ENCODE measurements at regions not wholly inside any gene's neighbourhood (a gene's known extent, or its start where the extent isn't known, plus 50 kb on each side); places are given as distances from the start of the nearest gene placed in this dataset.

DNA sequence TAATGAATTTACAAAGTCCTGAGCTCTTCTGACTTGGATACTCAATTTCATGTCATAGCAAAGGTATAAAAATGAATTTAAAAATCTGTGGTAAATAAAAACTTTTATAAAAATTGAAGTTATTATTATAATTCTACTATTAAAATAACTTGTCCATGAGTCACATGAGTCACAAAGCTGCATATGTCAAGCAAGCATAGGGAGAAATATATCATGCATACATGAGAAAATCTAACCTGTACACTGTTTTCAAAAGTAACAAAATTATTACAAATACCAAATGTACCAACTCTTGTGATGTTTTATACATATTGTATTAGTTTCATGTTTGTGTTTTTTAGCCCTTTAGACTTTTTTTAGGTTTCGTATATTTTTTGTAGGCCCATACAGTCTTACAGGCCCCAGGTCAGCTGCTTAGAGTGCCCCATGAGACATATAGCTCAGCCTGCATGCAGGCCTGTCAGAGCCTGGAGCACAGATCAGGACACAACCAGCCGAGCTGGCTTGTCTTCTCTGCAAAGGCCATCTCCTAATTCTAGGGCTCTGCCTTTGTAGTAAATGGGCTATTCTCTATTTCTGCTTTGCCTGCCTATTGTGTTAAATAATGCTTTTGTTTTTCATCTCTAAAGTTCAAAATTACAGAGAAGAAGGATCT lies 818.7 kb upstream of the TENM3 start:
- FAIRE-seq = no peak

DNA sequence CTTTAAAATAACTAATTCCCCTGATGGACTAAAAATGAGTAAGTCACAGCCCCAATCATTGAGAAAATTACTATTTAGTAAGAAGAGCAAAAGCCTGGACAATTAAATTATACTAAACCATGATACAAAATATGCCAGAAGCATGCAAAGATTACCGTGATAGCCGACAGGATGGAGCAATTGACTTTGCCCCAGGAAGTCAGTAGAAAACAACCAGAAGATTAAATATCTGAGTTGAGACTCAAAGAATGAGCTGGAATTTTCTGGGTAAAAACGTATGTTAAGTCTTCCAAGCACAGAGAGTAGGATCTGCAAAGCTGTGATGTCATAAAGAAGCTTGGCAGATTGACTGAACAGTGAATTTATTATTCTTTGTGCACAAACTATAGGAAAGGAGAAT lies 816.1 kb upstream of the TENM3 start:
- no peak for FAIRE-seq

DNA sequence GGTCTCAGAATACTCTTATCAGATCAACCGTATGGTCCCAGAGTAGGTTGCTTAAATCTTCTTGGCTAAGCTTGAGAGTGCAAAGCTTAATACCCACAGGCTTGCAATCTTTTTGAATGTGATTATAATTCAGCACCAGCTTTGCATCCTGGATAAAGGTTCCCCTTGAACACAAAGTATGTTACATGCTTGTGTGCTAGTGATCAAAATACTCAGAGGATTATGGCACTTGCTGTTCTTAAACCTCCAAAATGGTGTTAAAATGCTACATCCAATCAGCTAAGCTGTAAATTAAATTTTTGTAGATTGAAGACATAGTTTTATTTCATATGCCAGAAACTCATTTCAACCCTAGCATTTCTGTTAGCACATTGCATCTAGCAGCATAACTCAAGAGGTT lies 812.2 kb upstream of the TENM3 start:
- no peak for FAIRE-seq

DNA sequence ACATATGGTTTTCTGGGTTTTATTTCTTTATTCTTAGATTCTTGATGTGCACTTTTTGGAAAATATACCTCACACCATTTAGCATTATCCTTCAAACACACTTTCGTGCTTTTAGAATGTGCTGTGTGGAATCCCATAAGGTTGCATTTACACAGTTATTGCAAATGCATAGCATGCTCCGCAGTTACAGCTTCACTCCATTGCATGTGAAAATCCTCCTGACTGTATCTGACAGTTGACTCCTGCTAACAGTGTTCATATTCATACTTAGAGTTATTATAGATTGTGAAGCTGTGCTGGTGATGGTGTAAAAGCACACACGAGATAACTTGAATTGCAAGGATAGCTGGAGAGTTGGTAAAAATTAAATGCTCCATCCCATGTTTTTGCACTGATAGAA lies 811.5 kb upstream of the TENM3 start:
- FAIRE-seq = no peak

DNA sequence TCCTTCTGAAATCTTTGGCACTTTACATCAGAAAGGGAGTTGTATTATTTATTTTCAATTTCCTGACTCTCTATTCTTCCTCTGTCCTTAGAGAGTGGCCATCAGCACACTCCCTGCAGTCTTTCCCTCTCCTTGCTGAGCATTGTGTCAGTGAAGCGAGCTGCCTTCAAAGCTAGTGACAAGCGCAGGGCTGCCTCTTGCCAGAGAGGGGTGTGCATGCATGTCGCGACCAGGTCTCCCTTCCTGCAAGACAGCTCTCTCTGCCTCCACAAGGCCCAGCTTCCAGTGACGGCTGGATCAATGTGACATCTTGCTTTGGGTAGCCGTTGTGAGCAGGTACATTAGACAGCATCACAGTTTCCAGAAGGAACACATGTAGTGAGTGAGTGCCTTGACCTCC lies 810.9 kb upstream of the TENM3 start:
- no peak for FAIRE-seq

DNA sequence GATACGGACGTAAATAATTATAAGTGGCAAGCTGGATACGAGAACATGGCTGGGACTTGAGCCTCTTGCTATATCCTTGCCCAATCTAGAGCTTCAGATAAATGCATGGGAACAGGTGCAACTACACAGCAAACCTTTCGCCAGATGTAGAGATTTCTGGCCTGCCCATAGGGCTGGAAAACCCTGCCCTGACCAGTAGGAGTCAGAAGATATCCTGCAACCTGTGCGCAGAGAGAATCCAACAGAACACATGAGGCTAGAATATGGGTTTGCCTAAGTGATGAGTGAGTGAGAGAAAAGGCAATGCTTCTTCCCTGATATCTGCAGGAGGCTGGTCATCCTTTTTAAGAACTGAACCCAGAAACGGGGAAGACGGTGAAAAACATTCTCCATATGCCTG lies 805.3 kb upstream of the TENM3 start:
- no peak for FAIRE-seq

DNA sequence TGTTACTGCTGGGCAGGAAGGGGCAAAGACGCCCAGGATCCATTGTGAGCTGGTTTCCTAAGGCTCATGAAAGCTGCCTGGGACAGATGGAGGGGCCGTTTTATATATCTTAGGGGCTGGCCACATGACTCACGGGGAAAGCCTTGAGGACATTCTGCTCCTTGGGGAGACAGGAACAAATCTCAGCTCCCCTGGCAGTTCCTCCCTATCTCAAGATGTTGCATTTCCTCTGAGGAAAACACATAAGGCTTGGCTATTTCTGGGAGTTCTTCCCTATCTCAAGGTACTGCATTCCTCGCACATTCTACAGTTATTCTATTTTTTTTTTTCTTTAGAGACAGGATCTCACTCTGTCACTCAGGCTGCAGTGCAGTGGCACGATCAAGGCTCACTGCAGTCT lies 804.6 kb upstream of the TENM3 start:
- FAIRE-seq = no peak

DNA sequence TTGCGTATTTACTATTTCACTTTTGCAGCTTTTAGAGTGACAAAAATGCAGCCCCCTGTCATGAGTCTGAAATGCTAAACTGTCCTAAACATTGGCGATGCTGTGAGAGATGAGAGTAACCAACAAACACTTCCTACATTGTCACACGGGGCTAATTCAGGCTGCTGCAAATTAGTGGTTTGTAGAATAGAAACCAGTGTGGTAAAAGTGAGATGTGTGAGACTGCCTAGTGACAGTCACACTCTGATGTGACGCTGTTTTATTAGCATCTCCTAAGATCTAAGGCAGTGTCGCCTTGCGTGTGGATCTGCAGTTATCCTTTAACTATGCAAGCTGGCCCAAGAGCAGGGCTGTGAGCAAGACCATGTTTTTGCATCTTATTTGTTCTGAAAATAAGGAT lies 800.2 kb upstream of the TENM3 start:
- no peak for FAIRE-seq

DNA sequence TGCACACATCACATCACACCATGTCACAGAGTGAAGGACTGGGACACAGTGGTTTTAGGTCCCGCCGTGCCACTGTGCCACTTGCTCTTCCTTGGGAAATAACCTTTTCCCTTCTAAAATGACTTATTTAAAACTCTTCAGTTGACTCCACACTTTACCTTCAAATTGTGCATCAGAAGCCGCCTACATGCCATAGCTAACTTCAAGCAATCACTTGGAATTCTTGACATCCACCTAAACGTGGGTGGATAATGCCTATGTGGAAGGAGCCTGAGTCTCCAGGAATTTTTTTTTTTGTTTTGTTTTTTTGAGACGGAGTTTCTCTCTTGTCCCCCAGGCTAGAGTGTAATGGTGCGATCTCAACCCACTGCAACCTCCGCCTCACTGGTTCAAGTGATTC lies 777.4 kb upstream of the TENM3 start:
- no peak for FAIRE-seq

DNA sequence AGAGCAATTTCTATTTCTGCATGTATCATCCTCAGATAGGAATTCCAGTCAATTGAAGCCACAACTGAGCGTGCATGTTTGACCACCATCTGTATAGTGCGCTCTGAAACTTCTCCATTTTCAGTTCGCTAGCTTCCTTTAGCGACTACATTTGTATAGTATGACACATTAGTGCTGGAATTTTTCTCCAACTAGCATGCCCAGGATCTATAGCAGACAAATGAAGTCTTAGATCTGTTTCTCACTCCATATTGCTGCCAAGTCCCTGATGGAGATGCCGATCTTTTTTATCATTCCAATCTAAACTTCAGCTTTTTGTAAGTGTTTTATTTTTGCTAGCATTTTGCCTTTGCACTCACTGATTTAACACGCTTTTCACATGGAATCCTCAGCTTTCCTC lies 774.8 kb upstream of the TENM3 start:
- FAIRE-seq = no peak

DNA sequence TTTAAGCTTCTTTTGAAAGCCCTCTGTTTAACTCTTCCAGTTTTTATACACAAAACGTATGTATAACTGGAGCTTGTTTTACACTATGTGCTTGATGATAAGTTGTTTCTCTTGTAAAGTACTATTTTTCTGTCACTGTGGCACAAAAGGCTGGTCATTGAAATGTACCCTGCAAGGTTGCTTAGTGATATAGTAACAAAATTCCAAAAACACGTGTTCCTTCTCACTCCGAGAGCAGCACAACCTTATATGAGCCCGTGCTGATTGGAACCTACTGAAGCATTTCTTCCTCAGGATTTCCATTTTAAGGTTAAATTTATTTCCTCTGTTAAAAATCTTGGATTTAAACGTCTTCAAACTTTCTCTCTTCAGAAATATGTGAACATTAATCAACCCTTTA lies 772.9 kb upstream of the TENM3 start:
- no peak for FAIRE-seq

DNA sequence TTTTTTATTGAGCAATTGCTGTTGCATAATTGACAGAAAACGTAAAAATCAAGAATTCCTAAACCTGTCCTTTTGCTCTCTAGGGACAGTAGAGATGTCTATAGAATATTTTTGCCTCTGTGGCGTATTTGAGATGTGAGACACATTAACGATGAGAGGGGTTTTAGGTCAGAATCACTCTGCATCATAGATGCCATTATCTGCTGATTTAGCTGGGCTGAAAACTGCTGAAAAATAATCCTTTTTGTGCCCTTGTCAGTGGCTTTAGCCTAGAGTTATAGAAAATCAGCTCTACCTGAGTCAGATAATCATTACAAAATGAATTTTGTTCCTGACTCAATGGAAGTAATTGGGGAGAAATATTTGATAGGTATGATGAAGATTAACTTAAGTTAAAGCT lies 767.8 kb upstream of the TENM3 start:
- FAIRE-seq = no peak

DNA sequence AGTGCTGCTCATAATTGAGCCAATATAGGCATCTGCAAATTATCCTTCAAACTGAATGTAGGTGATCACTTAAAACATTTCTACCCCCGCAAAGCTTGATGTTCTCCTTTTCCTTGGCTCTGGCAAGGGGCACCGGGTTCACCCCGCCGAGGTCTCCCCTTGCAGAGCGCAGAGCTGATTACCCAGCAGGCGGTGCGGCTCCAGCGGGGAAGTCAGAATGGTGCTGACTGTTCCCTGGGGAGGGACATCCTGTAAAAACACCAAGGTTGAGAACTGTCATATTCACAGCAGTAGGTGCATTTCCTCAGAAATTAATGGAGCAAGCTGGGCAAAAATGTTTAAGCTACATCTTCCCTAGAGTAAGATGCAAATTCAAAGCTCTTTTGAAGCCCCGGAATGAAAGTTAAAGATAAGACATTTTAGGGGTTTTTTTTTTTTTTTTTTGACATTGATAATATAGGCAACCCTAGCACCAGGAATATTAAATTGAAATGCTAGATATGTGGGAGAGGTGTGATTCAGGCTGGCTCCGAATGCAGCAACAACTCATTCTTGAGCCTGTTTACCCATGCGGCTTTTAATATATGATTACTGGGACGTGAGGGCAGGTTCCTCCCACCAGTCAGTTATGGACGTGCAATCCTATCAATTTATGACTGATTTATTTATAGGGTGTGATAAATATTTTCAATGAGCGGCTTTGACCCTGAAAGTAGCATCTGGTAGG lies 767.3 kb upstream of the TENM3 start:
- FAIRE-seq = no peak

DNA sequence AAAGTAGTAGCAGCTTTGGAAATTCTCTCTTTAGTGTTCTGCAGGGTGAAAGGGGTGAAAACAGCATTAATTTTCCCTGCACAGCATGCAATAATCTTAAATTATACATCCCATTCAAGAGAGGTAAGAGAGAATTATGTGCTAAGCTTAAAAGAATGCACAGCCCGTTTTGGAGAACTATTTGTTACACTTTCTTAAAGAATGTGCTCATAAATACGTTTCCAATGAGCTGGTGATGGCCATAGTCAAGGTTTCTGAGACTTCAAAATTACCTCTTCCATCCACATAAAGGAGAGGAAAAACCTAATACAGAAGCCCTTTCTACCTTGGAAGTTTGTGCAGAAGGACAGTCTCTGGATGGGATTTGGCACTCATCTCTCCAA lies 766.7 kb upstream of the TENM3 start:
- FAIRE-seq = no peak

DNA sequence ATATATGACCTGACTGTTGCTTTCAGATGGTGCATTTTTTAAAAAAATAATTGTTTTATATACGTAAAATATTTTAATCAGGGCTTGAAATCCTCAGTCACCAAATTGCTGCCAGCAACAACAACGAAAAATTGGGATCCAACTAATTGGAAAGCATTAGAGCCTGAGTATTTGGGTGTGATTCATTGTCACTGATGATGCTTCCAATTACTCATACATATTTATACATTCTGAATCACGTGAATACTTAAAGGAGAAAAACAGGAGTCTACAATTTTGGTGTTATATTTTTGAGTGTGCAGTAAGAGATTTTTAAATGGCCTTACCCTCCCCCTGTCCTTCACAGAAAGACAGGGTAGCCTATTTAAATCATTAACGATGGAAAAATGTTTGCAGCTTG lies 765.6 kb upstream of the TENM3 start:
- FAIRE-seq = no peak

DNA sequence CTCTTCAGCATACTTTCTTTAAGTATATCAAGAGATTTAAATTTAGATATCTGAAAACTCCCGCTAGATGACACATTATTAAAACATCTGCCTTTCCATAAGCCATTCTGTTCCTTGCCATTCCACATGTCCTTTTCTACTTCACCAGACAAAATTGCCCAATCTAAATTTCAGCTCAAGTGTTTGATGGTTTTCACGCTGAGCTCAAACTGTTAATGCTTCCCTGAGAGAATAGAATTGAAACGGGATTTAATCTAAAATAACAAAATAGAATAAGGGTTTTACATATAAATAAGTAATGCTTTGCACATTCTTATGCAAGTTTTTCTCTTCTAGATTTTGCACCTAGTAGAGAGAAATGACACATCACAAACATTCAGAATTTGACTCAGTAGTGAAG lies 764.5 kb upstream of the TENM3 start:
- FAIRE-seq = no peak

DNA sequence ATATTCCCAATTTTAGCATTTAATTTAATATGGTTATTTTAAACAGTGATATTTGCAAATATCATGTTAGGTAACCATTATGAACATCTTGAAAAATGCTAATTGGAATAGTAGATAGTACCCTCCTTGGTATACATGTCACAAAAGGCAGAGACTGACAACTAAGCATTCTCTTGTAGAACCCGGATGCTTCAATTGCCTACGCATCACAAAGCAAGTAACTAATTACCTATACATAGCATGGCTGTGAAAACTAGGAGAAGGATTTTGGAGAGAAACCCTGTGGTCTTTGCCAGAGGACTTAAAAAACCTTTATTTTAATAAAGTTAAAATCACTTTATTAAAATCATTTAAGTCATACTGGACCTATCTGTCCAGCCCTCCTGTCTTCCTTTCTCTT lies 764.1 kb upstream of the TENM3 start:
- FAIRE-seq = no peak

DNA sequence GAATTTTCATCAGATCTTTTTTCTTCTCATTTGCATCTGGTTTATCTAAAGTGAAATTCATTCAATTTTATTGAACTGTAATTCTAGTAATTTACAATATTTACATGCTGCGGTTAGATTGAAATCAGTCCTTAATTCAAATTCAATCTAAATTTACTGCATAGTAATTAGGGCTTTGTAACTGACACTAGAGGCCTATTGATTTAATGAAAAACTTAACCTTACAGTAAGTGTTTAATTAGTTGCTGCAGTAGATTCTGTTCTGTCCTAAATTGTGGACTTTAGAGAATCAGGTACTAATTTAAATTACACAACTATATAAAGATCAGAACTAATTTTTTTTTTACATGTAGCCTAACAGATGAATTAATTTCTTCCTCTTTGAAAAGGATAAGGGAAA lies 758.8 kb upstream of the TENM3 start:
- FAIRE-seq = no peak

DNA sequence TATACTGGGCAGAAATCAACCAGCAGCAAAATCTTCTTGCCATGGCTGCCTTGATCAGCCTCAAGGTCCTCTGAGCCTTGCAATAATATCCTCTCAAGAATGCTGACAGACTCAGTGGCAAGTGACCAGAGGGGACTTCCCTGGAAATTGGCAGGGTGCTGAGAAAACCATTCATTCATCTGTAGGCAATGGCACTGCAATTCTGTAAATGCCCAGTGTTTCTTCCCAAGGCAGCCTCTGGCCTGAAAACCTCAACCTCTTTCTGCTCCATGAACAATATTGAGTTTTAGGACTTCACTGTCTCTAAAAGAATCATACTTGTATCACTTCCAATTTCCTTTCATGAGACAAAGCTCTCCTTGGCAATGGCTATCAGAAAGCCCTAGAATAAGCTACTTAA lies 754.3 kb upstream of the TENM3 start:
- FAIRE-seq = no peak

DNA sequence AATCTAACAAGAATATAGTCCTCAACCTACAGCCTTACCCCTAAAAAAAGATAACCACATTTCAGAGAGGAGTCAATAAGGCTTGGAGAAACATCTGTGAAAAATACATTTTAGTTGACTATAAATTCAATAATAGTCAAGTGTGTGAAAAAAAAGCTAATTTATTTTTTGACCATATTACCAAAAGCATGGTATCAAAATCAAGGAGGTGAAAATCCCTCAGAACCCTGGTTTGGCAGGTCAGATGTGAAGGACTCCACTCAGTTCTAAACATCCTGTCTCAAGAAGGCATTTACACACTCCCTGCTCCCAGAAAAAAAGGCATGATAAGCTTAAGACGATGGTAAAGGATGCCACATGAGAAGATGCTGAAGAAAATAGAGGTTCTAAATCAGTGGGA lies 745.1 kb upstream of the TENM3 start:
- no peak for FAIRE-seq

DNA sequence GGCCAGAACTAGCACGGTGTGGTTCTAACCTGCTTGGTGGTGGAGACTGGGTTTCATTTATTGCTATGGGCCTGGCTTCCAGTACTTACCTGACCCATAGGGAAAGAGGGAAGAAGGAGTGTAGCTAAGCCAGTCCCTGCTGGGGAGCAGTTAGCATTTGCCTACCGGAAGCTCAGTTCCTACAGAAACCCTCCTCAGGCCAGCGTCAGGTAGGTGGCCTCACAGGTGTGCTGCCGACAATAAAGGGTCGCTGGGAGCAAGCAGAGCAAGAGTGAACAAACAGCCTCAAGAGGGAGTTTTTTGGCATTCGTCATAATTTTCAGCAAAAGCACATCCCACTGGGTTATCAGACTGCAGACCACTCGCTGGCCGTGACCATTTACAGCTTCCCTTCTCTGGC lies 740.6 kb upstream of the TENM3 start:
- no peak for FAIRE-seq

DNA sequence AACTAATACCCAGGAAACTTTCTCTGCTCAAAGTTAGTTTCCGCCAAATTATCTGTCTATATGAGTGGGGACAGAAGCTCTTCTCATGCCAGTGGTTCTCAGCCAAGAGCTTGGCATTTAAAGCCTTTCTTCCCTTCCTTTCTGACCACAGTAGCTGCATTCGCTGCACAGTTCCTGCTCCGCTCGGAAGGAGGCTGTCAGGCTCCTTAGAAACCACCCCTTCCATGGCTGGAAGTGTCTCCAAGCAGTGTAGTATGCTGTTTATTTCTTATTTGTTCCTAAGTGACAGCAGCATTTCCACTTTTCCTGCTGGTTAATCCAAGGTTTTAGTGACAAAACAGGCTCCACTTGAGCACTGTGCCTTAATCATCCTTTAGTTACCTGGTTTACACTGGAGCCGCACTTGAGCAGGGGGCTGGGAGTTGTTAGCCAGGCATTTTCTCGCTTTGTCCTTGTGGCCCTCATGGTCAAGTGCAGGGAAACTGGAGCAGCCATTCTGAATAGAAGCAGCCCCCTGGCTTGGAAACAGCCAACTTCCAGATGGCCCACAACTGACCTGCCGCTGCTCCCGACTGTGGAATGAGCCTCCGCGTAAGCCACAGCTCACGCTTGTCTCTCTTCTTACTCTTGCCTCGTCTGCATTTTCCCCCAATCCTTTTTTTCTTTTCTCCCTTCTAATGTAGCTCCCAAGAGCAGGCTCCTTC lies 739.4 kb upstream of the TENM3 start:
- FAIRE-seq = no peak

DNA sequence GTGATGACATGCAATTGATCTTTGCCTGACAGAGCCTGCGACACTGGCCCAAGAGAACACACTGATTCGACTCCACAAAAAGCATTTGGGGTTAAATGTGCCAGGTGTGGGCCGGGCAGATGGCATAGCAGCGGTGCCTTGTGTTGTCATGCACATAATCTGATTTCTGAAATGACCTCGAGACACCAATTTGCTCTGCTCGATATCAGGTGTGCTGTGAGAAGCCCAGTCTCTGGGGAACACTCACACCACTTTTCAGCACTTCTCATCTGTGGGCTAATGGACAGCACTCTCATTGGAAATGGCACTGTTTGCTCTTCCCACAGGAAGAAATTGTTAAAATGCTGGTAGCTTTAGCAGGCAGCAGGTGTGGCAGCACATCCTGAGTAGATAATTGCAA lies 738.3 kb upstream of the TENM3 start:
- FAIRE-seq = no peak

DNA sequence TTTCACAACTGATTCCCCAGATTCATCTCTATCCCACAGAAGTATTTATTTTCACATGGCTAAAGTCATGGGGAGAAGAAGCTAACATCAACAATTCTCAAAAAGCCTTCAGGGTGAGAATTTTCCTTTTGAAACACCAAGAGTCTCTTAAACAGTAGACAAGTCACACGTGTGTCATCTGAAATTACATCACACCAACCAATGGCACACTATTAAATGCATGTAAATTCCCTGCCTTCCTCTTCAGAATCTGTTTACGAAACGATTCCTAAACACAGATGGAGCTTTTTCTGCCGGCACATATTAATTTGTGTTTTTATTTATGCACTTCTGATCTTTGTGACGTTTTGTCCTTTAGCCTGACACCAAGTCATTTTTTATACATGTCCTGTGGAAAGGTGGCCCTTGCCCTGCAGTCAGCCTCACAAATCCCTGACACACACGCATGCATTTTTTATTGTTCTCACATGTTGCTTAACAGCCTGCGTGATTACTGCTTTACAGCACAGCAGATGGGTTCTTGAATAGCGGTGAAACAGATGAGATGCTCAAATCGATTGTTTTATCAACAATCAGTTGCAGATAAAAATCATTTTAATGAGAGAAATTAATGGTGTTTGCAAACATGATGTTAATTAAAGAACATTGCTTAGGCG lies 735.9 kb upstream of the TENM3 start:
- no peak for FAIRE-seq
